ENCODE measurements at regions not wholly inside any gene's neighbourhood (a gene's known extent, or its start where the extent isn't known, plus 50 kb on each side); places are given as distances from the start of the nearest gene placed in this dataset.
"Not testable (repeated sequence)": the region's sequence is repeated elsewhere in the genome, so short reads cannot be mapped to it uniquely, and the experiment has no call there.

- TF ChIP-seq, protein P1, sequence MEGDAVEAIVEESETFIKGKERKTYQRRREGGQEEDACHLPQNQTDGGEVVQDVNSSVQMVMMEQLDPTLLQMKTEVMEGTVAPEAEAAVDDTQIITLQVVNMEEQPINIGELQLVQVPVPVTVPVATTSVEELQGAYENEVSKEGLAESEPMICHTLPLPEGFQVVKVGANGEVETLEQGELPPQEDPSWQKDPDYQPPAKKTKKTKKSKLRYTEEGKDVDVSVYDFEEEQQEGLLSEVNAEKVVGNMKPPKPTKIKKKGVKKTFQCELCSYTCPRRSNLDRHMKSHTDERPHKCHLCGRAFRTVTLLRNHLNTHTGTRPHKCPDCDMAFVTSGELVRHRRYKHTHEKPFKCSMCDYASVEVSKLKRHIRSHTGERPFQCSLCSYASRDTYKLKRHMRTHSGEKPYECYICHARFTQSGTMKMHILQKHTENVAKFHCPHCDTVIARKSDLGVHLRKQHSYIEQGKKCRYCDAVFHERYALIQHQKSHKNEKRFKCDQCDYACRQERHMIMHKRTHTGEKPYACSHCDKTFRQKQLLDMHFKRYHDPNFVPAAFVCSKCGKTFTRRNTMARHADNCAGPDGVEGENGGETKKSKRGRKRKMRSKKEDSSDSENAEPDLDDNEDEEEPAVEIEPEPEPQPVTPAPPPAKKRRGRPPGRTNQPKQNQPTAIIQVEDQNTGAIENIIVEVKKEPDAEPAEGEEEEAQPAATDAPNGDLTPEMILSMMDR (IDR thresholded peaks at IDR 0.05; ENCODE audit: poor library complexity, severe bottlenecking): not testable (repeated sequence)
- TF ChIP-seq EP300 (conservative IDR thresholded peaks at IDR 0.05; ENCODE audit: poor library complexity, severe bottlenecking); EZH2 (IDR thresholded peaks at IDR 0.05; ENCODE audit: borderline replicate concordance, insufficient read depth, low read length, poor library complexity, severe bottlenecking); MXI1 (conservative IDR thresholded peaks at IDR 0.05; ENCODE audit: poor library complexity, severe bottlenecking): not testable (repeated sequence)
These were observed 86.3 kb downstream of the FAM72B start for GRCh38 chr1:121097867-121098215.
